Endometrium (tissue), 2 donors: ENCODE measurements at regions not wholly inside any gene's neighbourhood (a gene's known extent, or its start where the extent isn't known, plus 50 kb on each side); places are given as distances from the start of the nearest gene placed in this dataset.
A peak's percentile ranks its signal among the peaks of the same experiment; 100 is the strongest.

Source experiments
- FAIRE-seq: peaks from 2 replicates; lab custom pipeline; 2012; peaks lifted over from hg19 to GRCh38; lab: Jason Lieb, UNC
- donor health status: control.
- donor health status: control.

- FAIRE-seq = no peak
These were observed 63.3 kb upstream of the TAF1L start for GRCh38 chr9:32698706-32699277.

- FAIRE-seq = no peak
These were observed 66.0 kb upstream of the TAF1L start for GRCh38 chr9:32701321-32702022.

- no peak for FAIRE-seq
These were observed 68.2 kb upstream of the TAF1L start for GRCh38 chr9:32703635-32704034.

- no peak for FAIRE-seq
These were observed 68.9 kb upstream of the TAF1L start for GRCh38 chr9:32704343-32704742.

- no peak for FAIRE-seq
These were observed 69.6 kb upstream of the TAF1L start for GRCh38 chr9:32705059-32705458.

GRCh38 chr9:32706004-32706724 is 70.7 kb upstream of the TAF1L start:
- no peak for FAIRE-seq

GRCh38 chr9:32706725-32707100 is 71.2 kb upstream of the TAF1L start:
- no peak for FAIRE-seq

GRCh38 chr9:32707326-32707725 is 71.9 kb upstream of the TAF1L start:
- FAIRE-seq = no peak

GRCh38 chr9:32708480-32709150 is 73.1 kb upstream of the TAF1L start:
- FAIRE-seq = no peak

GRCh38 chr9:32709871-32710270 is 73.5 kb upstream of the TMEM215 start:
- no peak for FAIRE-seq

GRCh38 chr9:32716425-32716824 is 66.9 kb upstream of the TMEM215 start:
- FAIRE-seq = no peak

GRCh38 chr9:32716955-32717543 is 66.3 kb upstream of the TMEM215 start:
- no peak for FAIRE-seq

- no peak for FAIRE-seq
These were observed 60.6 kb upstream of the TMEM215 start for GRCh38 chr9:32722704-32723103.

- FAIRE-seq = peak; percentile 18
These were observed 59.5 kb upstream of the TMEM215 start for GRCh38 chr9:32723789-32724325.

GRCh38 chr9:32725066-32725860 is 58.1 kb upstream of the TMEM215 start:
- no peak for FAIRE-seq

- no peak for FAIRE-seq
These were observed 55.2 kb upstream of the TMEM215 start for GRCh38 chr9:32728181-32728580.
